A673 (cell line): ENCODE measurements at regions not wholly inside any gene's neighbourhood (a gene's known extent, or its start where the extent isn't known, plus 50 kb on each side); places are given as distances from the start of the nearest gene placed in this dataset.

Experiments used
- BruUV-seq: library from RNA; stranded (reverse); fragments of 400-500 nt; replicated peaks from 2 replicates; lab custom pipeline; 2021; lab: Mats Ljungman, UMichigan
- CTCF ChIA-PET: fragments of 300-600 bp; sonication (Branson Sonifier 250); formaldehyde crosslinking; loops from one replicate; lab custom pipeline; 2022; ENCODE audit warnings: antibody characterized with exemption; lab: Charles Lee
- POLR2A ChIA-PET: fragments of 300-600 bp; sonication (Branson Sonifier 250); formaldehyde crosslinking; loops from one replicate; lab custom pipeline; 2022; ENCODE audit warnings: antibody characterized with exemption; ENCODE audit not compliant: low non-redundant PET; lab: Charles Lee
- DNase-seq: peaks from one replicate; pipeline ENCODE4 v3.0.0-alpha.2; 2015; ENCODE audit warnings: low spot score
- H3K27ac ChIP-seq: fragments of 200-600 bp; sonication (generic); 2 replicates; pipeline ENCODE4 v1.5.1; 2016; ENCODE audit warnings: mixed run types, low read depth, mild to moderate bottlenecking, mixed read lengths, antibody characterized with exemption, low read length; ENCODE audit not compliant: poor library complexity, severe bottlenecking
- H3K27me3 ChIP-seq: fragments of 200-600 bp; sonication (generic); replicated peaks from 2 replicates; pipeline ENCODE4 v1.6.1; 2017; ENCODE audit warnings: mixed run types, low read depth, mild to moderate bottlenecking, mixed read lengths, antibody characterized with exemption, low read length; ENCODE audit not compliant: insufficient read depth, poor library complexity
- H3K36me3 ChIP-seq: fragments of 200-600 bp; sonication (generic); 2 replicates; pipeline ENCODE4 v1.6.1; 2016; ENCODE audit warnings: mixed run types, mild to moderate bottlenecking, mixed read lengths, antibody characterized with exemption, low read length; ENCODE audit not compliant: insufficient read depth, poor library complexity, severe bottlenecking
- H3K4me1 ChIP-seq: fragments of 200-600 bp; sonication (generic); 2 replicates; pipeline ENCODE4 v1.6.1; 2017; ENCODE audit warnings: mixed run types, mild to moderate bottlenecking, mixed read lengths, antibody characterized with exemption, low read length; ENCODE audit not compliant: insufficient read depth, poor library complexity, severe bottlenecking
- H3K4me3 ChIP-seq: fragments of 200-600 bp; sonication (generic); 2 replicates; pipeline ENCODE4 v1.5.1; 2016; ENCODE audit warnings: low read depth, mixed run types, mild to moderate bottlenecking, mixed read lengths, low read length; ENCODE audit not compliant: poor library complexity, severe bottlenecking
- H3K9me3 ChIP-seq: fragments of 200-600 bp; sonication (generic); 2 replicates; pipeline ENCODE4 v1.6.1; 2016; ENCODE audit warnings: mixed run types, low read depth, mild to moderate bottlenecking, mixed read lengths, antibody characterized with exemption, low read length; ENCODE audit not compliant: poor library complexity, severe bottlenecking
- CTCF ChIP-seq: fragments of 300-800, 200-600 bp; sonication (generic); conservative IDR thresholded peaks from 2 replicates; pipeline ENCODE4 v1.5.1; 2017; ENCODE audit warnings: low read depth, mild to moderate bottlenecking, antibody characterized with exemption, low read length, moderate library complexity, mixed read lengths
- EZH2 ChIP-seq: fragments of 200-600 bp; sonication (generic); IDR thresholded peaks from 2 replicates; pipeline ENCODE4 v1.6.1; 2017; ENCODE audit warnings: borderline replicate concordance, low read depth, mild to moderate bottlenecking, mixed read lengths, antibody characterized with exemption, low read length; ENCODE audit not compliant: poor library complexity, severe bottlenecking
- intact Hi-C: fragments of 100-400 bp; cut with micrococcal nuclease; formaldehyde crosslinking; loops from one replicate; pipeline ENCODE4 v1.10.0; 2022; ENCODE audit not compliant: unreplicated experiment

- Histone ChIP-seq H3K4me3 (no peak overlapping the region), H3K27ac (no peak overlapping the region), H3K9me3 (no peaks in the 10 kb centered on the region), H3K4me1 (no peaks in the 10 kb centered on the region), H3K27me3 (no peaks in the 10 kb centered on the region), H3K36me3 (no peaks in the 10 kb centered on the region)
- BruUV-seq = no TSS peak
- ChIA-PET POLR2A (no interaction called here), CTCF (no interaction called here)
- intact Hi-C loops = no loop called here
- TF ChIP-seq EZH2 (no peak), CTCF (no peak)
- no peak for DNase-seq
These were observed 1090.9 kb downstream of the ROBO2 start for GRCh38 chr3:78130741-78131290.

- Histone ChIP-seq H3K36me3 (no peaks in the 10 kb centered on the region), H3K4me3 (no peak overlapping the region), H3K9me3 (no peaks in the 10 kb centered on the region), H3K27ac (no peak overlapping the region), H3K27me3 (no peaks in the 10 kb centered on the region), H3K4me1 (peaks cover under 1% of the 10 kb centered on the region)
- BruUV-seq = no TSS peak
- intact Hi-C loops = no loop called here
- ChIA-PET POLR2A (no interaction called here), CTCF (no interaction called here)
- DNase-seq = no peak
- TF ChIP-seq EZH2 = no peak
- no peak for TF ChIP-seq CTCF
These were observed 1094.6 kb downstream of the ROBO2 start for GRCh38 chr3:78134496-78134895.

- POLR2A ChIA-PET = no interaction called here
- Histone ChIP-seq H3K4me1 (peaks cover 6% of the 10 kb centered on the region), H3K4me3 (no peak overlapping the region), H3K27me3 (no peaks in the 10 kb centered on the region), H3K27ac (no peak overlapping the region), H3K9me3 (no peaks in the 10 kb centered on the region), H3K36me3 (no peaks in the 10 kb centered on the region)
- peak; percentile 19 for DNase-seq
- intact Hi-C loops = no loop called here
- TF ChIP-seq CTCF (no peak), EZH2 (no peak)
- no TSS peak for BruUV-seq
- CTCF ChIA-PET = no interaction called here
These were observed 1099.3 kb downstream of the ROBO2 start for GRCh38 chr3:78139166-78139565.
